H9 (cell line): ENCODE measurements at regions not wholly inside any gene's neighbourhood (a gene's known extent, or its start where the extent isn't known, plus 50 kb on each side); places are given as distances from the start of the nearest gene placed in this dataset.

ENCODE experiments used
- DNase-seq: peaks from one replicate; pipeline ENCODE4 v3.0.0-alpha.2; 2017
- H2AFZ ChIP-seq: one replicate; pipeline ENCODE4 v1.6.1; 2013; ENCODE audit warnings: mild to moderate bottlenecking, low read length, control low read depth, moderate library complexity
- H2AK5ac ChIP-seq: 2 replicates; pipeline ENCODE4 v1.6.1; 2013; ENCODE audit warnings: low read length, control low read depth, mixed read lengths; ENCODE audit not compliant: insufficient read length
- H2BK120ac ChIP-seq: one replicate; pipeline ENCODE4 v1.6.1; 2013; ENCODE audit warnings: low read depth, mild to moderate bottlenecking, low read length, control low read depth, inconsistent platforms; ENCODE audit not compliant: poor library complexity, severe bottlenecking
- H2BK12ac ChIP-seq: 2 replicates; pipeline ENCODE4 v1.6.1; 2013; ENCODE audit warnings: low read length, control low read depth, mixed read lengths, low read depth; ENCODE audit not compliant: insufficient read length
- H2BK15ac ChIP-seq: 2 replicates; pipeline ENCODE4 v1.6.1; 2013; ENCODE audit warnings: low read depth, low read length, control low read depth
- H2BK20ac ChIP-seq: one replicate; pipeline ENCODE4 v1.6.1; 2013; ENCODE audit warnings: low read depth, mild to moderate bottlenecking, low read length, control low read depth, inconsistent platforms; ENCODE audit not compliant: poor library complexity, severe bottlenecking
- H2BK5ac ChIP-seq: 2 replicates; pipeline ENCODE4 v1.6.1; 2013; ENCODE audit warnings: low read length, control low read depth, mixed read lengths; ENCODE audit not compliant: insufficient read length
- H3K14ac ChIP-seq: 2 replicates; pipeline ENCODE4 v1.6.1; 2013; ENCODE audit warnings: low read length, control low read depth; ENCODE audit not compliant: insufficient read depth
- H3K18ac ChIP-seq: 2 replicates; pipeline ENCODE4 v1.6.1; 2013; ENCODE audit warnings: low read depth, mild to moderate bottlenecking, mixed read lengths, low read length, control low read depth; ENCODE audit not compliant: insufficient read length
- H3K23ac ChIP-seq: 2 replicates; pipeline ENCODE4 v1.6.1; 2013; ENCODE audit warnings: low read length, control low read depth, mixed read lengths, low read depth; ENCODE audit not compliant: insufficient read length
- H3K23me2 ChIP-seq: 2 replicates; pipeline ENCODE4 v1.6.1; 2013; ENCODE audit warnings: low read depth, mild to moderate bottlenecking, mixed read lengths, low read length, control low read depth; ENCODE audit not compliant: insufficient read length, poor library complexity, severe bottlenecking
- H3K27ac ChIP-seq: 2 replicates; pipeline ENCODE4 v1.5.1; 2013; ENCODE audit warnings: low read length, control low read depth, mixed read lengths, low read depth; ENCODE audit not compliant: insufficient read length
- H3K27me3 ChIP-seq: 2 replicates; pipeline ENCODE4 v1.6.1; 2013; ENCODE audit warnings: low read length, control low read depth, inconsistent platforms; ENCODE audit not compliant: insufficient read depth
- H3K4ac ChIP-seq: 2 replicates; pipeline ENCODE4 v1.6.1; 2013; ENCODE audit warnings: low read depth, mild to moderate bottlenecking, control low read depth, inconsistent platforms, low read length, moderate library complexity
- H3K4me1 ChIP-seq: 2 replicates; pipeline ENCODE4 v1.6.1; 2013; ENCODE audit warnings: low read length, control low read depth, inconsistent platforms; ENCODE audit not compliant: insufficient read depth
- H3K4me2 ChIP-seq: 2 replicates; pipeline ENCODE4 v1.6.1; 2013; ENCODE audit warnings: low read length, control low read depth, mixed read lengths; ENCODE audit not compliant: insufficient read length, insufficient read depth
- H3K56ac ChIP-seq: 2 replicates; pipeline ENCODE4 v1.6.1; 2013; ENCODE audit warnings: low read depth, mild to moderate bottlenecking, mixed read lengths, low read length, control low read depth; ENCODE audit not compliant: insufficient read length
- H3K79me1 ChIP-seq: 2 replicates; pipeline ENCODE4 v1.6.1; 2013; ENCODE audit warnings: low read depth, mild to moderate bottlenecking, moderate library complexity, low read length, control low read depth, inconsistent platforms; ENCODE audit not compliant: insufficient read depth, poor library complexity, severe bottlenecking
- H3K79me2 ChIP-seq: 2 replicates; pipeline ENCODE4 v1.6.1; 2013; ENCODE audit warnings: low read length, control low read depth, inconsistent platforms; ENCODE audit not compliant: insufficient read depth
- H3K9ac ChIP-seq: 2 replicates; pipeline ENCODE4 v1.6.1; 2013; ENCODE audit warnings: low read length, control low read depth, mixed read lengths; ENCODE audit not compliant: insufficient read length; ENCODE audit errors: extremely low read depth
- H3K9me3 ChIP-seq: one replicate; pipeline ENCODE4 v1.6.1; 2013; ENCODE audit warnings: low read depth, low read length, inconsistent platforms; ENCODE audit not compliant: control insufficient read depth
- H3T11ph ChIP-seq: one replicate; pipeline ENCODE4 v1.6.1; 2013; ENCODE audit warnings: mild to moderate bottlenecking, low read length, control low read depth, inconsistent platforms
- H4K20me1 ChIP-seq: one replicate; pipeline ENCODE4 v1.6.1; 2013; ENCODE audit not compliant: control insufficient read depth, insufficient read length, insufficient read depth
- H4K5ac ChIP-seq: 2 replicates; pipeline ENCODE4 v1.6.1; 2013; ENCODE audit warnings: low read depth, mild to moderate bottlenecking, mixed read lengths, low read length, control low read depth; ENCODE audit not compliant: insufficient read length
- H4K8ac ChIP-seq: replicated peaks from 2 replicates; pipeline ENCODE4 v1.6.1; 2013; ENCODE audit warnings: low read length, control low read depth, mixed read lengths, low read depth; ENCODE audit not compliant: insufficient read length
- H4K91ac ChIP-seq: 2 replicates; pipeline ENCODE4 v1.6.1; 2013; ENCODE audit warnings: low read depth, mild to moderate bottlenecking, moderate library complexity, mixed read lengths, low read length, control low read depth; ENCODE audit not compliant: insufficient read length
- H3K27ac Mint-ChIP-seq, 3 experiments: 2 replicates in 2 of 3; 3 replicates in 1 of 3; pipeline ENCODE4 v1.8.0; 2020 to 2021; ENCODE audit warnings: mixed read lengths in 3 of 3, mild to moderate bottlenecking in 1 of 3, moderate library complexity in 1 of 3
- H3K27me3 Mint-ChIP-seq: 2 replicates; pipeline ENCODE4 v1.8.0; 2021; ENCODE audit warnings: low read depth, mild to moderate bottlenecking, moderate library complexity, mixed read lengths
- H3K36me3 Mint-ChIP-seq, 3 experiments: 2 replicates in 2 of 3; 3 replicates in 1 of 3; pipeline ENCODE4 v1.8.0; 2020 to 2021; ENCODE audit warnings: low read depth in 3 of 3, mixed read lengths in 3 of 3; ENCODE audit not compliant: insufficient read depth in 1 of 3
- H3K4me1 Mint-ChIP-seq, 2 experiments: 2 replicates each; pipeline ENCODE4 v1.8.0; 2020; ENCODE audit warnings: mixed read lengths in 2 of 2
- H3K4me3 Mint-ChIP-seq, 2 experiments: 2 replicates in 1 of 2; 3 replicates in 1 of 2; pipeline ENCODE4 v1.8.0; 2020 to 2021; ENCODE audit warnings: mild to moderate bottlenecking in 2 of 2, mixed read lengths in 2 of 2, moderate library complexity in 1 of 2
- H3K9me3 Mint-ChIP-seq, 2 experiments: 2 replicates in 1 of 2; 3 replicates in 1 of 2; pipeline ENCODE4 v1.8.0; 2020; ENCODE audit warnings: mild to moderate bottlenecking in 2 of 2, mixed read lengths in 2 of 2, moderate library complexity in 1 of 2
- CTCF ChIP-seq: fragments of 200-600 bp; sonication (generic); conservative IDR thresholded peaks from 3 replicates; pipeline ENCODE4 v1.8.0; 2021; ENCODE audit warnings: antibody characterized with exemption, mild to moderate bottlenecking
- WGBS: extraction: QIAGEN DNeasy Blood & Tissue Kit; methylation state at CpG from one replicate; pipeline ENCODE4 v1.1.7; 2013; ENCODE audit warnings: missing lambda C conversion rate, low lambda C conversion rate, mixed read lengths; ENCODE audit not compliant: insufficient read length; ENCODE audit errors: extremely low coverage; 5-methylcytosine and 5-hydroxymethylcytosine counted together

DNA sequence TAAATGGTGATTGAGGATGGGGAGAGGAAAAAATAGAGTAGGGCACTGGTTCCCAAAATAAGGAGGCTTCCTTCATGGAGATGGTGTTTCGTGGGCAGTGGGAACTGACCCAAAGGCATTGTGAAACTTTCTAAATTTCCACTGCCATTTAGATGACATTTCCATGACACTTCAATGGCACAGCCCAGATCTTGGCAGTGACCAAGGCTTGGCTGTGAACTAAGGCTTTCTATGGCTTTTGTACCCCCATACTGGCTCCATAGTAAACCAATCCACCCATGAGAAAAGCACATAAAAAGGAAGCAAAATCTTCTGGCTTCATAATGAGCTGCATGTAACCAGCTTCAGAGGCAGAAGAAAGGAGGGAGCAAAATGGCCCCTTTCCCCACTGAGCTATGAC is 321.0 kb upstream of the TLE4 start:
- Histone ChIP-seq H3K9me3 (no peaks in the 10 kb centered on the region), H3K79me1 (no peaks in the 10 kb centered on the region), H3K23ac (no peak overlapping the region), H3K14ac (no peak overlapping the region), H3K56ac (no peak overlapping the region), H2AFZ (no peak overlapping the region), H3K4ac (no peak overlapping the region), H3K4me1 (no peaks in the 10 kb centered on the region), H4K91ac (no peak overlapping the region), H3K27me3 (no peaks in the 10 kb centered on the region), H3K4me2 (no peak overlapping the region), H4K5ac (no peak overlapping the region), H2BK20ac (no peak overlapping the region), H3K23me2 (no peaks in the 10 kb centered on the region), H3K9ac (no peak overlapping the region), H3K18ac (no peak overlapping the region), H2BK15ac (no peak overlapping the region), H2BK12ac (no peak overlapping the region), H2BK120ac (no peak overlapping the region), H2BK5ac (no peak overlapping the region), H3T11ph (no peak overlapping the region), H3K79me2 (no peaks in the 10 kb centered on the region), H4K20me1 (no peaks in the 10 kb centered on the region), H3K27ac (no peak overlapping the region), H2AK5ac (no peak overlapping the region), H4K8ac (no peak overlapping the region)
- Mint-ChIP-seq H3K27ac (no peak overlapping the region), H3K4me3 (no peak overlapping the region), H3K27me3 (no peaks in the 10 kb centered on the region), H3K36me3 (no peaks in the 10 kb centered on the region; a peak in 1 of 7 replicates), H3K4me1 (peaks cover 13 to 17% of the 10 kb centered on the region in 2 experiments), H3K9me3 (peaks cover 3 to 7% of the 10 kb centered on the region in 2 experiments; a peak in 3 of 5 replicates)
- no peak for DNase-seq
- no peak for TF ChIP-seq CTCF
- no CpG with 5 or more reads among the region's 1 CpG for WGBS
